GM21381 (cell line): ENCODE measurements at regions not wholly inside any gene's neighbourhood (a gene's known extent, or its start where the extent isn't known, plus 50 kb on each side); places are given as distances from the start of the nearest gene placed in this dataset.
"Not testable (repeated sequence)": the region's sequence is repeated elsewhere in the genome, so short reads cannot be mapped to it uniquely, and the experiment has no call there.

Experiments used
- ATAC-seq: cut with Tn5 transposase; IDR thresholded peaks from one replicate; pipeline ENCODE4 v1.9.1; 2021; ENCODE audit warnings: mild to moderate bottlenecking, moderate library complexity; ENCODE audit not compliant: unreplicated experiment

- no peak for ATAC-seq
These were observed 71.8 kb downstream of the LARP7 start for GRCh38 chr4:112708772-112709171.

- no peak for ATAC-seq
These were observed 78.3 kb downstream of the LARP7 start for GRCh38 chr4:112714922-112715901.

DNA sequence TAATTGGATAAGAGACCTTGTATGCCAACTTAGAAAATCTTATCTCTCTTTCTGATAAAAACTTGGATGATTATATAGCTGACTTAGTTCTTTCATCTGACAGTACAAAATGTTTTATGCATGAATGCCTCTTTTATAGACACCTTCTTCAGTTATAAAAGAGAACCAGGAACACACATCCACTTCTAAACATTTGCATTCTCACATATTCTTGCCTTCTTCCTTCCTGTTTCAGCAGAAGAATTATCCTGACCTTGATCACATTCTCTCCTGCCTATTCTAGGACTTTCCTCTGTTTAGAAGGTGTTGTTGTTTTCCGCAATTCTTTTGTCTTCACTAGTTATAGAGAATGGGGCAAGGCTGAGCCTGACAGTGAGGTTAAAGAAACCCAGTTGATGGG is 80.9 kb downstream of the LARP7 start:
- ATAC-seq = no peak

DNA sequence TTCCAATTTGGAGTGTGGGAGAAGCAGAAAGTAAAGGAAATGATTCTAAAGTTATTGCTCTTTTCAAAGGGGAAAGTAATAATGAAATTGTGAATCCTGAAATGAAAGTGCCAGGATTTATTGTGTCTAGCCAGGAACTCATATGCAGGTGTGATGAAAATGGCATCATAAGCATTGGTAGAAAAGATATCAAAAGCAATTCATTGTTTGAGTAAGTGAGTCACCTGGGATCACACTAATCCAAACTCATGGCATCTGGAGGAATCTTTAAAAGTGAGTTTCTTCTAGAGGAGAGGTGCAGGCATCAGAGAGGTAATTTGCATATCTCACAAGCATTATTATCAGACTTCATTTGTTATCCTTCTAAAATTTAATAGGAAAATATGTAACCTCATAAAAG is 84.7 kb downstream of the LARP7 start:
- ATAC-seq = no peak

DNA sequence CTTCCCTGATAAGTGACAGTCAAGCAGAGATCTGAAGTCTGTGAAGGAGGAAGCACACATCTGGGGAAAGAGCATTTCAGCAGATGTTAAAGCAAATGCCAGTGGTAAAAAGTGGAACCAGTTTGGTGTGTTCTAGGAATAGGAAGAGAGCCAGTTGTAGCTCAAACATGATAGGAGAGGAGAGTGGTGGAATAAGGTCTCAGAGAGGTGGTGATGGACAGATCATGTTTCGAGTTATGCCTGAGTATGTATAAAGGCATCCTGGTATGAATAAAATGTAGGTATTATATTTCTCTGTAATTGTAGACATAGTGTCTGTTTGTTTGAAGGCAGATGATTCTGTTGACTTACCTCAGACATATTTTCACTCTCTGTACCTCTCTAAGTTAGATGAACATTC is 89.1 kb downstream of the LARP7 start:
- no peak for ATAC-seq

- ATAC-seq = not testable (repeated sequence)
These were observed 90.8 kb downstream of the LARP7 start for GRCh38 chr4:112727728-112728127.

- ATAC-seq = no peak
These were observed 94.8 kb downstream of the LARP7 start for GRCh38 chr4:112731715-112732114.

DNA sequence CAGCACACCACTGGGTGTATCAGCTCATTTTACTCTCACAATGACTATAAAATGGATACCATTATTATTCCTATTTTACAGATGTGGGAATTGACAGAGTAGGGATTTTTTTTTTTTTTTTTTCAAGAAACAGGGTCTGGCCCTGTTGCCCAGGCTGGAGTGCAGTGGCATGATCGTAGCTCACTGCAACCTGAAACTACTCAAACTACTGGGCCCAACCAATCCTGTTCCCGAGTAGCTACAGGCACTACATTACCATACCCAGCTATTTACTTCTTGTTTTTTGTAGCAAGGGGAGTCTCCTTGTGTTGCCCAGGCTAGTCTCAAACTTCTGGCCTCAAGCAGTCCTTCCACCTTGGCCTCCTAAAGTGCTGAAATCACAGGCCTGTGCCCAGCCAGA is 95.2 kb downstream of the LARP7 start:
- no peak for ATAC-seq

DNA sequence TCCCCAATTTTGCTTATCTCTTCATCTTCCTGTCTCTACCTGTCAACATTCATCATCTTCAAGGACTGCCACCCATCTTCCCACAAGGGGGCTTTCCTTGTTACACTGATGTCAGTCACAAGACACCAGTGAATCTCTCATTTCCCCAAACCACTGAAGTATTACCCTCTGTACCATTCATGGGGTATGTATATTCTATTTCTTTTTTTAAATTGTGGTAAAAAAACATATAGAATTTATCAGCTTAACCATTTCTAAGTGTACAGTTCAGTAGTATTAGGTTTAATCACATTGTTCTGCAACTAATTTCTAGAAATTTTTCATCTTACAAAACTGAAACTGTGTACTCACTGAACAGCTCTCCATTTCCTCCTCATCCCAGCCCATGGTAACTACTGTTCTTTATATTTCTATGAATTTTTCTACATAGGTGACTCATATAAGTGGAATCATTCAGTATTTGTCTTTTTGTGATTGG is 98.6 kb downstream of the LARP7 start:
- peak; percentile 75 for ATAC-seq

- ATAC-seq = peak; percentile 43
These were observed 99.8 kb downstream of the LARP7 start for GRCh38 chr4:112736718-112737135.

DNA sequence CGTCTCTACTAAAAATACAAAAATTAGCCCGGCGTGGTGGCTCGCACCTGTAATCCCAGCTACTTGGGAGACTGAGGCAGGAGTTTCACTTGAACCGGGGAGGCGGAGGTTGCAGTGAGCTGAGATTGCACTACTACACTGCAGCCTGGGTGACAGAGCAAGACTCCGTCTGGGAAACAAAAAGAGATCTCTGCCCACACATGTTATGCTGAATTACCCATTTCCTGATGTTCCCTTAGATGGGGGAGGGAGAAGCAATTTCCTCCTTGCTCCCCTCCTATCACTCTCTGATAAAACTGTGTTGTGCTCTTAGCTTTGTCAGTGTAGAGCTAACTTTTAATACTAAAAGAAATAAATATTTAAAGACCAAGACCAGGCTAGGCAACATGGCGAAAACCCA is 102.5 kb downstream of the LARP7 start:
- ATAC-seq = no peak

GRCh38 chr4:112747036-112747435 is 110.1 kb downstream of the LARP7 start:
- ATAC-seq = no peak

DNA sequence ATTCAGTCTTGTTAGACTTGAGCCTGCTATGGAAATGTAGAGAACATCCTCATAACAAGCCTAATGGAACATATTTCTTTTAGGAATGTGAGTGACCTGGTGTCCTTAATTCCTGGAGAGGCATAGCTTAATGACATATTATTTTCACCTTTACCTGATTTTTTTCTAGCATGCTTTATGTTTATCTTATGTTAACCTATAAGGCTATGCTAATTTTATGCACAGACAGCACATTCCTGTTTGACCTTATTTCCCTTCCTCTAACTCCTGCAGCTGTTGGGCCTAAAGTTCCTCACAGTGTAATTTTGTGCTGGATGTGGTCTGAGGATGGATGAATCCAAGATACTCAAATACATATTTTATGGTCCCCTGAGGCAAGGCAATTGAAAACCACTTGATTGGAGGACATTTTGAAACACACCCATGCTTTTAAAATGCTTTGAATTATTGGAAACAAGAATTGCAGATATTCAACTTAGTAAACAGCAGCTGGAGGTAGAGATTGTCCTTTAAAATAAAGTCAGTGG is 111.5 kb downstream of the LARP7 start:
- ATAC-seq = no peak

GRCh38 chr4:112750749-112751148 is 113.8 kb downstream of the LARP7 start:
- ATAC-seq = not testable (repeated sequence)

DNA sequence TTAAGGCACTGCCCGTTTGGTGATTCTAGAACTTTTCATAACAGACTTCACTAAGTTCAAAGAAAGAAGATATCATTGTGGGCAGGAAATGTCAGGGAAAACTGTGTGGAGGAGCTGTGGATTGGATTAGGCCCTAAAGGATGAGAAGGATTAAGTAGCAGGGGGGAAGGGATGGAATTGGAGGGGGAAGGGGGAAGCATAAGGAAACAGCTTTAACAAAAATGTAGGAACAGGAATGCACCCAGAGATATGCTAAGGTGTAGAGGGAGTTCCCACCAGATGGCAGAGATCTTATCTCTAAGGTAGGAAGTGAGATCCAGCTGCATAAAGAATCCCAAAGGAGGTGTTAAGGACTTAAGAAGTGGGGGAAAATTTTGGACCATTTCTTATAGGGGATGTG is 114.5 kb downstream of the LARP7 start:
- ATAC-seq = no peak

DNA sequence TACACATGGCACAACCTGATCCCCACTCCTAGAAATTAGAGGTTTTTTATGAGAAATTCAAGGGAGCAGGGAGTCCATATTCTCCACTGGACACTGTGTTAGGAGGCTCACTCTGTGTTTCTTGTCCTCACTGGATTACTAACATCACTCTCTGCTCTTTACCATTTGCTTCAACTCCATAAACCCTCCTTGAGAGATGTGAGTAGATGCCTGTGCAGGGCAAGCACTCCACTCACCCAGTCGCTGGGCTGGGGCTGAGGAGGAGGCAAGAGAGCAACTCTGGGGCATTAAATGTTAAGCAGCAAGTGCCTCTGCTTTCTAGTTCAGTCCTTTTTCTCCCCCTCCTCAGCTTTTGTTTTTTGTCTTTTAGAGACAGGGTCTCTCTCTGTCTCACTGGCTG is 115.1 kb downstream of the LARP7 start:
- no peak for ATAC-seq

- ATAC-seq = no peak
These were observed 115.6 kb downstream of the LARP7 start for GRCh38 chr4:112752510-112752909.

GRCh38 chr4:112753333-112753732 is 116.4 kb downstream of the LARP7 start:
- no peak for ATAC-seq

- no peak for ATAC-seq
These were observed 122.4 kb downstream of the LARP7 start for GRCh38 chr4:112759313-112759712.

GRCh38 chr4:112765317-112765974 is 128.5 kb downstream of the LARP7 start:
- no peak for ATAC-seq

GRCh38 chr4:112766422-112766821 is 129.5 kb downstream of the LARP7 start:
- no peak for ATAC-seq

DNA sequence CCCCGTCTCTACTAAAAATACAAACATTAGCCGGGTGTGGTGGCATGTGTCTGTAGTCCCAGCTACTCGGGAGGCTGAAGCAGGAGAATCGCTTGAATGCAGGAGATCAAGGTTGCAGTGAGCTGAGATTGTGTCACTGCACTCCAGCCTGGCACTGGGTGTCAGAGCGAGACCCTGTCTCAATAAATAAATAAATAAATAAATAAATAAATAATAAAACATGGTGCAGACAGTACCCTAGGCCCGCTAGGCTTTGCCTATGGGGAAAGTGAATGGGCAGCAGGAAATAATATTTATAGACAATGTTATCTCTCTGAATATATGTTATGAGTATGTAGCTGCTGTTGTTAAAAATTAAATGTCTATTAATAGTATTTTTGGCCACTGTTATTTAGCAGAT is 130.4 kb downstream of the LARP7 start:
- ATAC-seq = no peak
